Neural cell (in vitro differentiated cells): ENCODE measurements at regions not wholly inside any gene's neighbourhood (a gene's known extent, or its start where the extent isn't known, plus 50 kb on each side); places are given as distances from the start of the nearest gene placed in this dataset.

Experiments used
- H2AFZ ChIP-seq: fragments of 200-600, 300-800 bp; sonication (generic), shearing (Covaris generic); 2 replicates; pipeline ENCODE4 v1.6.0; 2014; ENCODE audit warnings: low read depth, mild to moderate bottlenecking, antibody characterized with exemption, low read length, moderate library complexity
- H3F3A ChIP-seq: fragments of 200-600 bp; shearing (Covaris generic); 2 replicates; pipeline ENCODE4 v1.6.1; 2016; ENCODE audit warnings: mild to moderate bottlenecking, moderate library complexity, mixed read lengths, antibody characterized with exemption, low read length; ENCODE audit not compliant: insufficient read depth, poor library complexity, severe bottlenecking
- H3K27ac ChIP-seq: fragments of 200-600, 300-800 bp; sonication (generic), shearing (Covaris generic); 2 replicates; pipeline ENCODE4 v1.5.1; 2014; ENCODE audit warnings: mild to moderate bottlenecking, low read length, moderate library complexity
- H3K27me3 ChIP-seq: fragments of 300-800, 200-600 bp; sonication (generic), shearing (Covaris generic); 2 replicates; pipeline ENCODE4 v1.6.0; 2014; ENCODE audit warnings: mild to moderate bottlenecking, low read depth, low read length, moderate library complexity; ENCODE audit not compliant: insufficient read depth
- H3K36me3 ChIP-seq: fragments of 300-800, 200-600 bp; sonication (generic), shearing (Covaris generic); 2 replicates; pipeline ENCODE4 v1.5.1; 2014; ENCODE audit warnings: mild to moderate bottlenecking, antibody characterized with exemption, low read length, moderate library complexity; ENCODE audit not compliant: insufficient read depth
- H3K4me2 ChIP-seq: fragments of 300-800, 200-600 bp; sonication (generic), shearing (Covaris generic); 2 replicates; pipeline ENCODE4 v1.6.0; 2014; ENCODE audit warnings: mild to moderate bottlenecking, low read length
- H3K4me3 ChIP-seq: fragments of 300-800, 200-600 bp; sonication (generic), shearing (Covaris generic); 2 replicates; pipeline ENCODE4 v1.5.1; 2014; ENCODE audit warnings: mild to moderate bottlenecking, low read length, moderate library complexity
- H3K79me2 ChIP-seq: fragments of 200-600 bp; shearing (Covaris generic); replicated peaks from 2 replicates; pipeline ENCODE4 v1.6.0; 2014; ENCODE audit warnings: mild to moderate bottlenecking, low read length, moderate library complexity; ENCODE audit not compliant: insufficient read depth
- H3K9ac ChIP-seq: fragments of 300-800, 200-600 bp; sonication (generic), shearing (Covaris generic); 2 replicates; pipeline ENCODE4 v1.6.1; 2016; ENCODE audit warnings: mild to moderate bottlenecking, low read length, mixed read lengths
- H3K9me2 ChIP-seq: fragments of 200-600 bp; shearing (Covaris generic); 2 replicates; pipeline ENCODE4 v1.6.1; 2016; ENCODE audit warnings: mild to moderate bottlenecking, low read length, mixed read lengths; ENCODE audit not compliant: insufficient read depth
- H3K9me3 ChIP-seq: fragments of 200-600, 300-800 bp; sonication (generic), shearing (Covaris generic); 2 replicates; pipeline ENCODE4 v1.6.1; 2016; ENCODE audit warnings: mild to moderate bottlenecking, mixed run types, low read length, moderate library complexity, mixed read lengths
- H4K20me1 ChIP-seq: fragments of 200-600 bp; shearing (Covaris generic); 2 replicates; pipeline ENCODE4 v1.6.1; 2016; ENCODE audit warnings: mild to moderate bottlenecking, mixed run types; ENCODE audit not compliant: insufficient read depth
- EP300 ChIP-seq: fragments of 450-650 bp; conservative IDR thresholded peaks from 2 replicates; pipeline ENCODE4 v1.6.1; 2014; ENCODE audit warnings: antibody characterized with exemption, mild to moderate bottlenecking, moderate library complexity; ENCODE audit not compliant: poor library complexity, severe bottlenecking
- EZH2 ChIP-seq: fragments of 200-600, 300-800 bp; shearing (Covaris generic), sonication (generic); IDR thresholded peaks from 2 replicates; pipeline ENCODE4 v1.6.1; 2014; ENCODE audit warnings: antibody characterized with exemption, low read length, borderline replicate concordance, mild to moderate bottlenecking; ENCODE audit not compliant: insufficient read depth, poor library complexity, severe bottlenecking
- MXI1 ChIP-seq: fragments of 450-650 bp; conservative IDR thresholded peaks from 2 replicates; pipeline ENCODE4 v1.6.1; 2014; ENCODE audit warnings: antibody characterized with exemption, mild to moderate bottlenecking; ENCODE audit not compliant: poor library complexity, severe bottlenecking
- POLR2AphosphoS5 ChIP-seq: IDR thresholded peaks from 2 replicates; pipeline ENCODE4 v1.6.1; 2012
- RAD21 ChIP-seq: fragments of 450-650 bp; conservative IDR thresholded peaks from 2 replicates; pipeline ENCODE4 v1.6.1; 2014; ENCODE audit warnings: antibody characterized with exemption, mild to moderate bottlenecking, moderate library complexity
- SMC3 ChIP-seq: fragments of 450-650 bp; conservative IDR thresholded peaks from 2 replicates; pipeline ENCODE4 v1.6.1; 2014; ENCODE audit warnings: antibody characterized with exemption, mild to moderate bottlenecking, moderate library complexity; ENCODE audit not compliant: poor library complexity
- TAF1 ChIP-seq: IDR thresholded peaks from 2 replicates; pipeline ENCODE4 v1.6.1; 2012; ENCODE audit warnings: low read depth
- TF ChIP-seq, protein P1 (sequence below): fragments of 450-650 bp; IDR thresholded peaks from 2 replicates; pipeline ENCODE4 v1.5.1; 2014; ENCODE audit warnings: antibody characterized with exemption, mild to moderate bottlenecking, moderate library complexity; ENCODE audit not compliant: poor library complexity, severe bottlenecking
- TF ChIP-seq, protein P2 (sequence below): IDR thresholded peaks from 2 replicates; pipeline ENCODE4 v1.6.1; 2012; ENCODE audit warnings: borderline replicate concordance

DNA sequence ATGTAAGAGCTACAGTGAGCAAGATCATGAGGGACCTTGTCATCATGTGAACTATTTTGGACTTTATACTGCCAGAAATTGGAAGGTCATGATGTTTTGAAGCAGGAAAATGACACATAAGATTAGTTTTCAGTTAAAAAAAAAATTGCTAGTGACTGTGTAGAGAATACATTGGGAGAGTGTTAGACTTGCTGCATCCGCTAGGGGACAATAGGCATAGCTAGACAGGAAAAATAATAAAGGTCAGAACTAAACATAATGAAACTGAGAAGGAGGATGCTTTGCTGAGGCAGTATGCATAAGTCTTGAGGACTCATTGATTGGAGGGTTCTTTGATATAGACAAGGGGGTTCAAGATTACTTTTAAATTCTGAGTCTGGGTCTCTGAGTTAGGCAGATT, 275.8 kb upstream of the KCNH8 start:
- Histone ChIP-seq H3K9ac (no peak overlapping the region), H3K9me3 (no peaks in the 10 kb centered on the region), H2AFZ (no peak overlapping the region), H3K79me2 (no peaks in the 10 kb centered on the region), H3K9me2 (no peaks in the 10 kb centered on the region), H4K20me1 (no peaks in the 10 kb centered on the region), H3K4me2 (no peak overlapping the region), H3K4me3 (no peak overlapping the region), H3K27ac (no peak overlapping the region), H3F3A (no peaks in the 10 kb centered on the region), H3K27me3 (no peaks in the 10 kb centered on the region), H3K36me3 (no peaks in the 10 kb centered on the region)
- TF ChIP-seq MXI1 (no peak), TAF1 (no peak)

DNA sequence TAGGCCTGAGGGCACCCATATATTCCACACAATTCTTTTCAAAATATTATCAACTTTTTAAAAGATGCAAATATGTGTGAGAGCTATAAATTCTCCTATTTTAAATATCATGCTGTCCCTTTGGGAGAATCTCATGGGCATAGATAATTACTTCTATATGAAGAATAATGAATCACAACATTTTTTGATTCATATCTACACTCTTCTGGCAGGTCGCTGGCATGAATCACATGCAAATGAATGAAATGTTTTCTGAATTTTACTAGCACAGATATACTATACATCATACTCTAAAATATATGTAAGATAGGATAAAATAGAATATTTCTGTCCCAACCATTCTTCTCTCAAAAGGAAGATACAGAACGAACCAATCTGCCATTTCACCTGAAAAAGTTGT, 277.7 kb upstream of the KCNH8 start:
- no peak overlapping the region for H3K27ac ChIP-seq
- no peak overlapping the region for H3K4me2 ChIP-seq
- no peaks in the 10 kb centered on the region for H3K36me3 ChIP-seq
- H2AFZ ChIP-seq, result no peak overlapping the region
- H3K9me2 ChIP-seq, result no peaks in the 10 kb centered on the region
- H3K9me3 ChIP-seq, result no peaks in the 10 kb centered on the region
- no peaks in the 10 kb centered on the region for H3K27me3 ChIP-seq
- no peaks in the 10 kb centered on the region for H3K79me2 ChIP-seq
- no peak overlapping the region for H3K4me3 ChIP-seq
- H4K20me1 ChIP-seq, result no peaks in the 10 kb centered on the region
- TF ChIP-seq, protein P1, sequence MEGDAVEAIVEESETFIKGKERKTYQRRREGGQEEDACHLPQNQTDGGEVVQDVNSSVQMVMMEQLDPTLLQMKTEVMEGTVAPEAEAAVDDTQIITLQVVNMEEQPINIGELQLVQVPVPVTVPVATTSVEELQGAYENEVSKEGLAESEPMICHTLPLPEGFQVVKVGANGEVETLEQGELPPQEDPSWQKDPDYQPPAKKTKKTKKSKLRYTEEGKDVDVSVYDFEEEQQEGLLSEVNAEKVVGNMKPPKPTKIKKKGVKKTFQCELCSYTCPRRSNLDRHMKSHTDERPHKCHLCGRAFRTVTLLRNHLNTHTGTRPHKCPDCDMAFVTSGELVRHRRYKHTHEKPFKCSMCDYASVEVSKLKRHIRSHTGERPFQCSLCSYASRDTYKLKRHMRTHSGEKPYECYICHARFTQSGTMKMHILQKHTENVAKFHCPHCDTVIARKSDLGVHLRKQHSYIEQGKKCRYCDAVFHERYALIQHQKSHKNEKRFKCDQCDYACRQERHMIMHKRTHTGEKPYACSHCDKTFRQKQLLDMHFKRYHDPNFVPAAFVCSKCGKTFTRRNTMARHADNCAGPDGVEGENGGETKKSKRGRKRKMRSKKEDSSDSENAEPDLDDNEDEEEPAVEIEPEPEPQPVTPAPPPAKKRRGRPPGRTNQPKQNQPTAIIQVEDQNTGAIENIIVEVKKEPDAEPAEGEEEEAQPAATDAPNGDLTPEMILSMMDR, result no peak
- TF ChIP-seq SMC3 (no peak), POLR2AphosphoS5 (no peak), EZH2 (no peak), RAD21 (no peak), EP300 (no peak), MXI1 (no peak), TAF1 (no peak)
- TF ChIP-seq, protein P2, sequence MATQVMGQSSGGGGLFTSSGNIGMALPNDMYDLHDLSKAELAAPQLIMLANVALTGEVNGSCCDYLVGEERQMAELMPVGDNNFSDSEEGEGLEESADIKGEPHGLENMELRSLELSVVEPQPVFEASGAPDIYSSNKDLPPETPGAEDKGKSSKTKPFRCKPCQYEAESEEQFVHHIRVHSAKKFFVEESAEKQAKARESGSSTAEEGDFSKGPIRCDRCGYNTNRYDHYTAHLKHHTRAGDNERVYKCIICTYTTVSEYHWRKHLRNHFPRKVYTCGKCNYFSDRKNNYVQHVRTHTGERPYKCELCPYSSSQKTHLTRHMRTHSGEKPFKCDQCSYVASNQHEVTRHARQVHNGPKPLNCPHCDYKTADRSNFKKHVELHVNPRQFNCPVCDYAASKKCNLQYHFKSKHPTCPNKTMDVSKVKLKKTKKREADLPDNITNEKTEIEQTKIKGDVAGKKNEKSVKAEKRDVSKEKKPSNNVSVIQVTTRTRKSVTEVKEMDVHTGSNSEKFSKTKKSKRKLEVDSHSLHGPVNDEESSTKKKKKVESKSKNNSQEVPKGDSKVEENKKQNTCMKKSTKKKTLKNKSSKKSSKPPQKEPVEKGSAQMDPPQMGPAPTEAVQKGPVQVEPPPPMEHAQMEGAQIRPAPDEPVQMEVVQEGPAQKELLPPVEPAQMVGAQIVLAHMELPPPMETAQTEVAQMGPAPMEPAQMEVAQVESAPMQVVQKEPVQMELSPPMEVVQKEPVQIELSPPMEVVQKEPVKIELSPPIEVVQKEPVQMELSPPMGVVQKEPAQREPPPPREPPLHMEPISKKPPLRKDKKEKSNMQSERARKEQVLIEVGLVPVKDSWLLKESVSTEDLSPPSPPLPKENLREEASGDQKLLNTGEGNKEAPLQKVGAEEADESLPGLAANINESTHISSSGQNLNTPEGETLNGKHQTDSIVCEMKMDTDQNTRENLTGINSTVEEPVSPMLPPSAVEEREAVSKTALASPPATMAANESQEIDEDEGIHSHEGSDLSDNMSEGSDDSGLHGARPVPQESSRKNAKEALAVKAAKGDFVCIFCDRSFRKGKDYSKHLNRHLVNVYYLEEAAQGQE, result no peak
- H3F3A ChIP-seq, result no peaks in the 10 kb centered on the region
- H3K9ac ChIP-seq, result no peak overlapping the region

DNA sequence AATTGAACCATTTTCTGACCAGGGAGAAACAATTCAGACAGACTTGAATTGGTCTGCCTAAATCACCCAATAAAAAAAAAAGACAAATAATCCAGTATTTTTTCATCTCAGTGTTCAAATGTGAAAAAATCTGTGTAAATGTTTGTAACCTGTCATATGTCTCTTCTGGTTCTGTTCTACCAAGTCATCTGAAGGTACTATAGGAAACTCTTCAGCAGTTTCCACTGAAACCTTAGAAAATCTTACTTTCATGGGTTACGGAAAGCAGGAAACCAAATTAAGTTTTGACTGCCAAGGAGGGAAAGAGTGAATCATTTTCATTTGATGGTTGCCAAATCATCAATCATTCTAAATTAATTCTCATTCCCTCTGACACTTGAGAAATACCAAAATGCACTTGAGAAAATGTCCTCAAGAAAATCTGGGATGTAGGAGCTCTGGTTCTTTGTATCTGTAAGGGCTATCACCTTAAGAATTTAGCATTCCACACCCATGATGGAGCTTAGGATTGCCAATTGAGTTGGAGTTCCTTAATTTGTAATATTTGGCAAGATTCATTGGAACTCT, 278.2 kb upstream of the KCNH8 start:
- Histone ChIP-seq H2AFZ (no peak overlapping the region), H3K79me2 (no peaks in the 10 kb centered on the region), H3K4me3 (no peak overlapping the region), H3K27me3 (no peaks in the 10 kb centered on the region), H3K9me2 (no peaks in the 10 kb centered on the region), H3K27ac (no peak overlapping the region), H3K36me3 (no peaks in the 10 kb centered on the region), H3K4me2 (no peak overlapping the region), H3F3A (no peaks in the 10 kb centered on the region), H4K20me1 (no peaks in the 10 kb centered on the region), H3K9ac (no peak overlapping the region), H3K9me3 (no peaks in the 10 kb centered on the region)
- no peak for TF ChIP-seq MXI1
- no peak for TF ChIP-seq POLR2AphosphoS5
- TF ChIP-seq EZH2, result no peak
- TF ChIP-seq, protein P2, result no peak
- no peak for TF ChIP-seq SMC3
- TF ChIP-seq TAF1, result no peak
- TF ChIP-seq, protein P1, result no peak
